Hematopoietic multipotent progenitor cell treated with erythropoietin and hydrocortisone succinate and interleukin-3 and kit ligand, for 15 days (in vitro differentiated cells): ENCODE measurements at regions not wholly inside any gene's neighbourhood (a gene's known extent, or its start where the extent isn't known, plus 50 kb on each side); places are given as distances from the start of the nearest gene placed in this dataset.

Experiments
- DNase-seq: peaks from one replicate; pipeline ENCODE4 v3.0.0-alpha.2; 2015; ENCODE audit warnings: low spot score

- no peak for DNase-seq
These were observed 207.7 kb upstream of the CTAGE1 start for GRCh38 chr18:22625406-22625805.

- no peak for DNase-seq
These were observed 209.1 kb upstream of the CTAGE1 start for GRCh38 chr18:22626771-22627170.

DNA sequence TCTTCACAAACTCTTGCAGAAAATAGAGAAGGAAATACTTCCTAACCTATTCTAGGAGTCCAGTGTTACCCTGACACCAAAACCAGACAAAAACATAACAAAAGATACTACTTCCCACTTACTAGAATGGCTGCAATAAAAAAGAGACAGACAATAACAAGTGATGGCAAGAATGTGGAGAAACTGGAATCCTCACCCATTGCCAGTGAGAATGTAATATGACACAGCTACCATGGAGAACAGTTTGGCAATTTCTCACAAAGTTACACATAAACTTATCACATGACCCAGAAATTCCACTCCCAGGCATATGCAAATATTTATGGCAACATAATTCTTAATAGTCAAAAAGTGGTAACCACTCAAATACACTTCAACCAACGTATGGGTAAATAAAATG, 209.8 kb upstream of the CTAGE1 start:
- no peak for DNase-seq

DNA sequence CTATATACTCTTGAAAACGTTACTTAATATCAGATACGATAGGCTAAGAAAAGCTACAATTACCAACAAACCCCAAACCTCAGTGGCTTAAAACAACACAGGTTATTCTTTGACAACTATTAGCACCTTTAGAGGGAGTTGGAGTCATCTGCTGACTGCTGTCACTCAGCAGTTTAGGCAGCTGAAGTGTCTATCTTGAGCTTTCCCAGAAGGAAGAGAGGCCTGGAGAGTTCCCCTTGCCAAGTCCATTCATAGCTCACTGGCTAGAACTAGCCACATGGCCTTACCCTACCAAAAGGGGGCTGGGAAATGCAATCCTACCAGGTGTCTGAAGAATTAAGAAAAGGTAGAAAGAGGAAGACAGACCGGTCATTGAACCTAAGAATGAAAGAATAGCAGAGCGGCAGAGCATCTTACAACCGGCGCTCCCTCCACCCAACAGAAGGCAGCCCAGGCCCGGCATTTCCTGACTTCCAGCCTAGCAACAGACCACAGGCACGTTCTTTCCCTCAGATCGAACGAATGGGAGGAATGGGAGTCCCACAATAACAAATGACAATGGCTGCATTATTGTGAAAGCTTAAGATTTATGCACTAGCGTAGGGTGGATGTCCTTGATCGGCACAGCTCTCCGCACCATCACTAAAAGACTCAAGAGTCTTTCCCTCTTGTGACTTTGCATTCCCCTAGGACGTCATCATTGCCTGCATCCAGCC, 211.2 kb upstream of the CTAGE1 start:
- no peak for DNase-seq

- no peak for DNase-seq
These were observed 213.3 kb upstream of the CTAGE1 start for GRCh38 chr18:22630980-22631379.

- no peak for DNase-seq
These were observed 214.5 kb upstream of the CTAGE1 start for GRCh38 chr18:22632191-22632590.

DNA sequence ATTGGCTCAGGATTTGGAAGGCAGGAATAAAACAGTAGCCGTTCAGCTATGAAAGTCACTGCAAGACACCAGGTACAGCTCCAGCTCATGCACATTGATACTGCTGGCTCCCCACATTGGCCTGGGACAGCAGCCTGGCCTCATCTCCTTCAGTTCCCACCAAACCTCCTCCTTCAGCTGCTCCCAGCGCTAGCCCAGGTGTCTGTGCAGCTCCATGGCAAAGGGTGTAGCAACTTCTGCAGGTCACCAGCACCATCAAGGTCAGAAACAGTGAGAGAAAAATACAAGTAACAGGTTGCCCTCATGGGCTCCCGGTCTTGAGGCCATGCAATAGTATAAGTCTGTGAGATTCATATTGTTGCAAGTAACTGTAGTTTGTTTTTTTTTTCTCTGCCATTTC, 216.7 kb upstream of the CTAGE1 start:
- no peak for DNase-seq

GRCh38 chr18:22637787-22638186, 220.1 kb upstream of the CTAGE1 start:
- no peak for DNase-seq

- DNase-seq: no peak
These were observed 221.3 kb upstream of the CTAGE1 start for GRCh38 chr18:22639026-22639463.

DNA sequence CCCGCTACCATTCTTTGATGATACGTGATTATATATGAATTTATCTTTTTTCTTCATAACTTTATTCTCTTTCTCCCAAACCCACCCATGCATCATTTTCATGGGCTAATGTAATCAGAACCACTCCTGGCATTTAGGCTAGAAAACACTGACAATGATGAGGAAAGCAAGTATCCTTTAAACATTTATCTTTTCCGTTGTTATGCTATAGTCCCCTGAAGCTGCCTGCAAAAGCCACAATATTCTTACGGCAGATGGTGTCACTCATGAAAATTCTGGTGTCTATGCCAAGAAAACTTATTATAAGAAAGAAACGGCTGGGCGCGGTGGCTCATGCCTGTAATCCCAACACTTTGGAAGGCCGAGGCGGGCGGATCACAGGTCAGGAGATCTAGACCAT, 221.8 kb upstream of the CTAGE1 start:
- DNase-seq: no peak

DNA sequence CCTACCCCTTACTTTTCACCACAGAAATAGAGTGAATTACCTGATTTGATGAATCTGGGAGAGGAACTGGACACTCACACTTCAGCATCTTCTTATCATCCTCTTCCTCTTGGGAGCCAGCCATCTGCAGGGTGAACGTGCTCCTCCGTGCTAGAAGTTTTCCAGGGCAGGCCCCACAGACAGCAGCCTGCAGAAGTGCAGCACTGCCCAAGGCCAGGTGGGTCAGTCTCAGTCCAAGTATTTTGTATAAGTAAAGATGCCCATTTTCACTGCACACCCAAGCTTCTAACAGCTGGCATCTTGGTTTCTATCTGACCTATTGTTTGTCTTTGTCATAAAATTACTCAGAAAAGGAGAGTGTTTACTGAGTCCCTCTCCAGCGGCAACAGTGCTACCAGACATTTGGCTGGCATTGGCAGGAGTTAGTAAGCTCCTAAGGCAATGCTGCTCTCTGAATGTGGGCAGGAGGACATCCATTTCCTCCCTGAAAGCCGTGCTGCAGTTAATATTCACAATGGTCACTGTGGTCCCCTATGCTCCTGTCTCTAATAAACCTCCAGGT, 222.6 kb upstream of the CTAGE1 start:
- no peak for DNase-seq

DNA sequence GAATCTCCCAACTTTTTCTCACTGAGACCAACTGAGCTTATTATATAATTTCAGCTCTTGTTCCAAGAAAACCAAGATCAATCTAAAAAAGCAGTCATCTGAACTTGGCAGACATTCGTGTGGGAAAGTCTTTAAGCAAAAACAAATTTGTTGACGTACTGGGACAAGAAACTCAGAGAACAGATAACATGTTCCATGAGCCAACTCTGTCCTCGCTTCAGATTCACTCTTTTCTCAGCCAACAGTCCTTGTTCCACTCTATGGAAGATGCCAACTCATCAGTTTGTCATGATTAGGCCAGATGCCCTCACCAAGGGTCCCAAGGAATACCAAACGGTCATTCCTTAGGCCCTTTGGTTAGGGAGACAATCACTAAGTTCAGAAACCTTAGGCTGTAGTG, 224.2 kb upstream of the CTAGE1 start:
- DNase-seq: no peak

DNA sequence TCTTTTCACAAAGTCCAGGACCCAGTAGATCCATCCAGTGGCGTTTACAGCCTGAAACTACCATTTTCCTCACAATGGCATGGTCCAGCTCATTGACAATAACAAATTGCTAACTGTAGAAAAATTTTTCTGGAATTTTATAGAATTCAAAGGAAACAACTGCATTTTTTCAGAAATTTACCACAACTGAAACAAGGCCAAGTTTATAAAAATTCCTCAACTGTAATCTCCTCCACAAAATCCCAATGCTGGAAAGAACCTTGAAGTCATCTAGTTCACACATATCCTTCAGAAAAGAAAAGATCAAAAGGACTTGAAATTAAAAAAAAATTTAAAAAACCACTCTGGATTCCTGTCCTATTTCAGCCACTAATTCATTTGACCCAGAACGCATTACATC, 226.0 kb upstream of the CTAGE1 start:
- DNase-seq: no peak

GRCh38 chr18:22650247-22650646, 232.5 kb upstream of the CTAGE1 start:
- no peak for DNase-seq

DNA sequence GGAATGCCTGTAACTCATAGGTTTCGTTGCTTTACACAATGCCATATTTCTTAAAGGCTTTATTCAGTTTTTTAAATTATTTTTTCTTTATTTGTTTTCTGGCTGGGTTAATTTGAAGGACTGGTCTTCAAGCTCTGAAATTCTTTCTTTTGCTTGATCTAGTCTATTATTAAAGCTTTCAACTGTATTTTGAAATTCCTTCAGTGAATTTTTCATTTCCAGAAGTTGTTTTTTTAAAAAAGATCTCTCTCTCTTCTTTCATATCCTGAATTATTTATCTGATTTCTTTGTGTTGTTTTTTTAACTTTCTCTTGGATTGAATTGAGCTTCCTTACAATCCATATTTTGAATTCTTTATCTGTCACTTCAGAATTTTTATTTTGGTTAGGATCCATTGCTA, 239.9 kb upstream of the CTAGE1 start:
- no peak for DNase-seq

DNA sequence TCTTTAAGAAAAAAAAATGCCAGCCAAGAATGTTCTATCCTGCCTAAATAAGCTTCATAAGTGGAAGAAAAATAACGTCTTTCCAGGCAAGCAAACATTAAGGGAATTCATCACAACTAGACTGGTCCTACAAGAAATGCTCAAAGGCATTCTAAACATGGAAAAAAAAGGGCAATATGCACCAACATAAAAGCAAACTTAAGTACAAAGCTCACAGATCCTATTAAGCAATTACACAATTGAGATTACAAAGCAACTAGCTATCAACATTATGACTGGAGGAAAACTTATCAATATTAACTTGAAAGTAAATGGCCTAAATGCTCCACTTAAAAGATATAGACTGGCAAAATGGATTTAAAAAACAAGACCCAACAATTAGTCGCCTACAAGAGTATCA, 240.6 kb upstream of the CTAGE1 start:
- DNase-seq: no peak

- no peak for DNase-seq
These were observed 245.7 kb upstream of the CTAGE1 start for GRCh38 chr18:22663378-22663777.

DNA sequence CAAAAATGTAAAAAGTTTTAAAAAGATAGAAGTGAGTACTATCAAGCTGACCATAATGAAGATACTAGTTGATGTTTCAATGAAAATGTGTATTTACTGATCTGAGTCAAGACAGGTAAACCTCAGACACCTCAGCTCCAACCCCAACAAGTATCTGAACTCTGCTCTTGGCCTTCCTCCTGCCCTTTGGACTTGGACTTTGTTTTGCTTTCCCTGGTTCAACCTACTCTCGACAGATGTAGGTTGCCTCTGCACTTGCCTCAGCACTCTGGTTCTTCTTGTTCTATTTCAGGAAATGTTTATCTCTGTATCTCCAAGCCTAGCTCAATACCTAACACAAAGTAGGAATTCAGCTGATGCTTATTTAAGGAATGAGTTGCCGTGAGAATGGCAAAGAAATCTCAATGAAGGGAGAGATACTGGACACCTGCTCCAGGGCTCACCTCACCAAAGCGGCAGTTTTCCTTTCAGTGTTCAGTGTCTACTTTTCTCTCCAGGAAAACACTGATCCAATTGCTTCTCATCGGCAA, 248.8 kb upstream of the CTAGE1 start:
- DNase-seq: no peak

- DNase-seq: no peak
These were observed 249.4 kb upstream of the CTAGE1 start for GRCh38 chr18:22667156-22667555.

DNA sequence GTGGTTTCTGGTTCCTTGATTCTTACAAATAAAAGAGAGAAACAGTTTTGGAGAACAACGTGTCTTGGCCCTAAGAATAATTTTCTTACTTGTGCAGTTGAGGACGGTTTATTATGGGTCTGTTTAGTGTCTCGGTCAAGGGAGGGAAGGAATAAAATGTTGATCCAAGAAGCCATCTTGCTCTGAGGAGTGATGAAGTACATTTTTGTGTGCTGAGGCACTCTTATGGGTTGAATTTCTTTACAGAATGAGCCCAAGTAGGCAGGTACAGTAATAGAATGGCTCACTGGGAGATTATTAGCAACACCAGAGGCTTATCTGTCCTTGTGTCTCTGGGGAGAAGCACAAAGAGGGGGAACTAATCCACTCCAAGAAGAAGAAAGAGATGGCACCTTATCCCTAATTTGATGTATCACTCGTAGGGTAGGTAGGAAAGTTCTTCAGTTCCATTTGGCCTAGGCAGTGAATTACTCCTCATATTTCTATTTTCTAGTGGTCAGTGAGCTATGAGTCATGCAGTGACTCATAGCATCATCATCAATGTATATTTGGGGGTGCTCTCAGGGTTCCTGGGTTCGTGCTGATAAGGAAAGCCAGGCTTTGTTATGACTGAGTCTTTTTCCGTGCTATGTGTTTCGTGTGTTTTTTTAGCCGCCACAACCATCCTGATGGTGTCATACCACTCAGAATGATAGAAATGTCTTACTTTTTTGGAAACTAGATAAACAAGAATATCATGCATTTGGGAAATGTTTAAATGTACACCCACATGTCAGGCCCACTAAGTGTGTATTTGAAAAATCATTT, 250.1 kb upstream of the CTAGE1 start:
- DNase-seq: no peak

- DNase-seq: no peak
These were observed 250.8 kb upstream of the CTAGE1 start for GRCh38 chr18:22668496-22668895.

- no peak for DNase-seq
These were observed 253.2 kb upstream of the CTAGE1 start for GRCh38 chr18:22670914-22671313.
